Spleen (tissue), 7 donors: ENCODE measurements at regions not wholly inside any gene's neighbourhood (a gene's known extent, or its start where the extent isn't known, plus 50 kb on each side); places are given as distances from the start of the nearest gene placed in this dataset.

Experiments used
- CTCF ChIP-seq, 11 experiments: fragments of 200-600 bp in 7 of 11; fragments of 450-650 bp in 4 of 11; sonication (generic) in 4 of 11; IDR thresholded peaks in 8 of 11; conservative IDR thresholded peaks in 3 of 11; 1 replicate in 7 of 11; 2 replicates in 4 of 11; pipeline versions ENCODE4 v1.4.0 to v1.8.0; 2016 to 2021; ENCODE audit warnings: antibody characterized with exemption in 11 of 11, inconsistent platforms in 4 of 11, mild to moderate bottlenecking in 1 of 11
- POLR2A ChIP-seq, 3 donors: fragments of 450-650 bp; IDR thresholded peaks; one replicate each; pipeline ENCODE4 v1.5.1; 2017; ENCODE audit warnings: antibody characterized with exemption in 3 of 3, mild to moderate bottlenecking in 1 of 3
- POLR2AphosphoS5 ChIP-seq, 3 donors: sonication (generic); formaldehyde crosslinking; IDR thresholded peaks; one replicate each; pipeline ENCODE4 v1.5.1; 2017; ENCODE audit warnings: antibody characterized with exemption in 3 of 3
- donor health status: DM: no; HTN: no; CAD: no; lungs with moderate emphysema.
- donor health status: DM: no; HTN: no; CAD: no.
- donor health status: DM: no; HTN: no; CAD: no.

GRCh38 chr14:53520078-53520928 lies 367.2 kb upstream of the DDHD1 start:
- no peak for TF ChIP-seq CTCF (IDR thresholded peaks at IDR 0.05 in 8 of 11, conservative IDR thresholded peaks at IDR 0.05 in 3 of 11)
- no peak for TF ChIP-seq POLR2AphosphoS5 (IDR thresholded peaks at IDR 0.05)
- no peak for TF ChIP-seq POLR2A (IDR thresholded peaks at IDR 0.05)
